ENCODE measurements at regions not wholly inside any gene's neighbourhood (a gene's known extent, or its start where the extent isn't known, plus 50 kb on each side); places are given as distances from the start of the nearest gene placed in this dataset.

GRCh38 chr15:24862726-24863521 is 91.9 kb upstream of the SNRPN start:
- TF ChIP-seq EGR1 (IDR thresholded peaks at IDR 0.05; ENCODE audit: borderline replicate concordance, low read depth, low read length) (no peak), SIN3A (conservative IDR thresholded peaks at IDR 0.05 in 1 of 2, IDR thresholded peaks at IDR 0.05 in 1 of 2; ENCODE audit: low read depth in 1 of 2, low read length in 2 of 2) (no peak), CTCF (IDR thresholded peaks at IDR 0.05; ENCODE audit: control extremely low read depth in 1 of 3, insufficient read depth in 1 of 3, low read depth in 1 of 3, low read length in 3 of 3) (no peak), CBX5 (IDR thresholded peaks at IDR 0.05; ENCODE audit: low read depth, low read length) (no peak)
